ENCODE measurements at regions not wholly inside any gene's neighbourhood (a gene's known extent, or its start where the extent isn't known, plus 50 kb on each side); places are given as distances from the start of the nearest gene placed in this dataset.

DNA sequence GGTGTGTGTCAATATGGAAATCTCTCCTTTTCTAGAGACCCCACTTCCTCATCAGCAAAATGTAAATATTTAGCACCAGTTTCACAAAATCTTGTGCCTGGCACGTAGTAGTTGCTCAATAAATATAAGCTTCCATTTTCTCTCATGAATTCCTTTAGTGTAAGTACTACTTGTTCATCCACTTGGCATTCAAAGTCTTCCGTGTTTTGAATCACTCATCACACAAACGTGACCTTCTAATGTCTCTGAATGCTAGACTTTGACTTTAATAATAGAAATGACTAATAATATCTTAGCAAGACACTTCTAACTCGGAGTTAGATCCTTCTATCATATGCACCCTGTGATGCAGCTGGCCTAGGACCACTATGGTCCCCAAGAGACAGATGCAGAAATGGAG, 168.7 kb upstream of the ZNF32 start:
- DNase-seq (ENCODE audit: low spot score in 2 of 2) = no peak
- WGBS, 2 donors = 69 to 78% methylated on average over 4 of the region's 4 CpGs

DNA sequence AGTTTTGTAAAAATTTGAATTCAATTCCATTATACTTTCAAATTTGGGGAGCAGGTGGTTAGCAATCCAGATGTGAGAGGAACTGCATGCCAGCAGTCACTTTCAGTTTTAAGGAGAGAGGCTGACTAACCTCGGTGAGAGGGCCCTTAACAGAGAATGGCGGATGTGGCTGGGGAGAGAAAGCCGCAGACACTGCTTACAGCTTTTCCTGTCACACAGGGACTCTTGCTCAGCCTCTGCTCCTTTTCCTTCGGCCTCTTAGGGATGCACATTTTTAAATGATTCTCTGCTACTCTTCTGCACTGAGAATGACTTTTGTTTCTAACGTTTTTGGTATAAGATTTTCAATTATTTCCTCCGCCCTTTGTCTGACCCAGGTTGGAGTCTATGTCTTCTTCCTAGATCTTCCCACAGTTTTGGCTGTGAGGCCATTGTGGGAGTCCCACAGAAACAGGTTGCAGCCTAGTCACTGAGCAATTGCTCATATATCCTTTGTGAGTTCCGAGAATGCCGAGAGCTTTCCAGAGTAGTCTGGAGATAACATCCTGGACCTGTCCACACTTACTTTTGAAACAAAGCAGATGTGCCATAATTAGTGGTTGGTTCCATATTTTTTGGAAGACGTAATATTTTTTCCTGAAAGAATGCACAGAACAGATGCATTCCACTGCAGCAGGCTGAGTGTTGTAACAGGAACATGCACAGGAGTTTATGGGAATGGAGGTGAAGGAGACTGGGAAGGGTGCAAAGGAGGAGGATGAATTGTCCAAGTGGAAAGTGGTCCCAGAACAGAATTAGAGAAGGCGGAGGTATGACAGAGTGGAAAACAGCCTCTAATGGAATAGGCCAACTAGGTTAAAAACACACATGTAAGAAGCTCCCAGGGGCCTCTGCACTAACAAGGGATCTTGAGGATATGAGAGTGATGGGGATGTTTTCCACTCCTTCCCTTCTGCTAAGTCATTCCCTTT, 168.0 kb upstream of the ZNF32 start:
- no peak for TF ChIP-seq EP300 (IDR thresholded peaks at IDR 0.05)
- no peak for TF ChIP-seq POLR2A (IDR thresholded peaks at IDR 0.05)
- TF ChIP-seq, protein P1, sequence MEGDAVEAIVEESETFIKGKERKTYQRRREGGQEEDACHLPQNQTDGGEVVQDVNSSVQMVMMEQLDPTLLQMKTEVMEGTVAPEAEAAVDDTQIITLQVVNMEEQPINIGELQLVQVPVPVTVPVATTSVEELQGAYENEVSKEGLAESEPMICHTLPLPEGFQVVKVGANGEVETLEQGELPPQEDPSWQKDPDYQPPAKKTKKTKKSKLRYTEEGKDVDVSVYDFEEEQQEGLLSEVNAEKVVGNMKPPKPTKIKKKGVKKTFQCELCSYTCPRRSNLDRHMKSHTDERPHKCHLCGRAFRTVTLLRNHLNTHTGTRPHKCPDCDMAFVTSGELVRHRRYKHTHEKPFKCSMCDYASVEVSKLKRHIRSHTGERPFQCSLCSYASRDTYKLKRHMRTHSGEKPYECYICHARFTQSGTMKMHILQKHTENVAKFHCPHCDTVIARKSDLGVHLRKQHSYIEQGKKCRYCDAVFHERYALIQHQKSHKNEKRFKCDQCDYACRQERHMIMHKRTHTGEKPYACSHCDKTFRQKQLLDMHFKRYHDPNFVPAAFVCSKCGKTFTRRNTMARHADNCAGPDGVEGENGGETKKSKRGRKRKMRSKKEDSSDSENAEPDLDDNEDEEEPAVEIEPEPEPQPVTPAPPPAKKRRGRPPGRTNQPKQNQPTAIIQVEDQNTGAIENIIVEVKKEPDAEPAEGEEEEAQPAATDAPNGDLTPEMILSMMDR (IDR thresholded peaks at IDR 0.05) = no peak

More for the DNA sequence above, 168.7 kb upstream of the ZNF32 start:
- no peaks in the 10 kb centered on the region for H3K36me3 ChIP-seq
- no peak overlapping the region for H3K4me3 ChIP-seq
- H3K27me3 ChIP-seq = no peaks in the 10 kb centered on the region
- TF ChIP-seq, protein P1 (IDR thresholded peaks at IDR 0.05) = no peak
- no peak for TF ChIP-seq EP300 (IDR thresholded peaks at IDR 0.05)
- TF ChIP-seq POLR2A (IDR thresholded peaks at IDR 0.05) = no peak
- no peaks in the 10 kb centered on the region for H3K9me3 ChIP-seq
- H3K4me1 ChIP-seq = peaks cover 0 to 34% (median 2%) of the 10 kb centered on the region in 4 donors
- H3K27ac ChIP-seq = no peak overlapping the region

DNA sequence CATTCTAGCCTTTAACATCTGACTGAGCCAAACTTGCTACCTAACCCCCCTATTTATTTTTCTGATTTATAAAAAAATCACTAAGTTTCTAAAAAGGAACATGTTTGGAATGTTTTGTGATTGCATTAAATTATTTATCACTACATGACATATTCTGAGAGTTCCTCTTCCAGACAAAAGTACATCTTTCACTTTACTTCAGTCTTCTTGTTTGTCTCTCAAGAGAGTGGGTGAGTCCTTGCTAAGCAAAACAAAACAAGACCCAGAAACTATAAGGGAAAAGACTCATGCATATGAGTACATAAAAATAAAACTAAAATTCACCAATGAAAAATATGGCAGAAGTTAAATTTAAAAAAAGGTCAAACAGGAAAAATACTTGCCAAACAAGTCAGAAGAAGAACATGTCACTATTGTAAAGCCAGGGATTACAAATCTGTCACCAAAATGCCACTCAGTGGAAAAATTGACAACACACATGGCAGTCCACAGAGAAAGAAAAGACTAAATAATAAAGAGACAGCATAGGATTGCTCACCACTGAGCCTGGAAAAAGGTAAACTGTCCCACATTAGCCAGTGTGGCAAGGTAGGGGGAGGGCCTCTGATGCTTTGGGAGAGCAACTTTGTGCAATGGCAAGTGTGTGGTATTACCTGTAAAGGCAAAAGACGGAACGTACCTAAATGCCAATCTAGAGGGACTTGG, 166.7 kb upstream of the ZNF32 start:
- TF ChIP-seq, protein P1 (IDR thresholded peaks at IDR 0.05) = no peak
- no peak for TF ChIP-seq EP300 (IDR thresholded peaks at IDR 0.05)
- TF ChIP-seq POLR2A (IDR thresholded peaks at IDR 0.05) = no peak
- no peak for DNase-seq (ENCODE audit: low spot score in 2 of 2)

More for the DNA sequence above, 168.0 kb upstream of the ZNF32 start:
- H3K4me3 ChIP-seq = no peak overlapping the region
- DNase-seq (ENCODE audit: low spot score in 2 of 2) = no peak
- peaks cover 0 to 35% (median 0%) of the 10 kb centered on the region in 4 donors for H3K4me1 ChIP-seq
- no peaks in the 10 kb centered on the region for H3K27me3 ChIP-seq
- H3K27ac ChIP-seq = no peak overlapping the region
- H3K36me3 ChIP-seq = no peaks in the 10 kb centered on the region
- H3K9me3 ChIP-seq = no peaks in the 10 kb centered on the region
- WGBS, 2 donors = 53 to 57% methylated on average over 10 of the region's 10 CpGs

DNA sequence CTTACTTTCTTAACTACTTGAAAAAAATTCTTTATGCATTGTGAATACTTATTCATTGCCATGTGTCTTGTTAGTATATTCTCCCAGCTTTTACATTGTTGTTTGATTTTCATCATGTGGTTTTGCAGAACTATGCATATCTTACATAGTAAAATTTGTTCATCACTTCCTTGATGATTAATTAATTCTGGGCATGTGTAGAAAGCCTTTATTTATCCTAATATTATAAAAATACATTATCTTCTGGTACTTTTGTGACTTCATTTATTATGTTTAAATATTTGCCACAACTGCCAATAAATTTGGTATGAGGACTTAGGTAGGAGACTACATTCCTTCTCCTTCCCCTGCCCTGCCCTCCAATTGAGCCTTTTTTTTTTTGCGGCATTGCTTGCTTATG, 166.0 kb upstream of the ZNF32 start:
- no peaks in the 10 kb centered on the region for H3K9me3 ChIP-seq
- no peak for DNase-seq (ENCODE audit: low spot score in 2 of 2)
- H3K4me3 ChIP-seq = no peak overlapping the region
- 82 to 96% methylated on average over 1 of the region's 1 CpG for whole genome bisulfite sequencing, 2 donors
- H3K27ac ChIP-seq = no peak overlapping the region
- peaks cover 0 to 46% (median 1%) of the 10 kb centered on the region in 4 donors for H3K4me1 ChIP-seq
- TF ChIP-seq POLR2A (IDR thresholded peaks at IDR 0.05) (no peak), EP300 (IDR thresholded peaks at IDR 0.05) (no peak)
- TF ChIP-seq, protein P1 (IDR thresholded peaks at IDR 0.05) = no peak
- no peaks in the 10 kb centered on the region for H3K36me3 ChIP-seq
- no peaks in the 10 kb centered on the region for H3K27me3 ChIP-seq

More for the DNA sequence above, 166.7 kb upstream of the ZNF32 start:
- no peaks in the 10 kb centered on the region for H3K27me3 ChIP-seq
- no peak overlapping the region for H3K27ac ChIP-seq
- peaks cover 0 to 39% (median 0%) of the 10 kb centered on the region in 4 donors for H3K4me1 ChIP-seq
- no peaks in the 10 kb centered on the region for H3K36me3 ChIP-seq
- 94 to 97% methylated on average over 2 of the region's 2 CpGs for WGBS, 2 donors
- no peak overlapping the region for H3K4me3 ChIP-seq
- no peaks in the 10 kb centered on the region for H3K9me3 ChIP-seq

Data from tibial nerve (tissue), 4 donors.